Endothelial cell of umbilical vein (primary cell): ENCODE measurements at regions not wholly inside any gene's neighbourhood (a gene's known extent, or its start where the extent isn't known, plus 50 kb on each side); places are given as distances from the start of the nearest gene placed in this dataset.

Source experiments
- BruUV-seq: library from RNA; stranded (reverse); fragments of 400-500 nt; replicated peaks from 2 replicates; lab custom pipeline; 2021; lab: Mats Ljungman, UMichigan
- CTCF ChIA-PET: fragments of 300-600, 350-600 bp; sonication (Branson Sonifier 250); formaldehyde crosslinking; loops from one replicate; lab custom pipeline; 2021; ENCODE audit warnings: antibody characterized with exemption, inconsistent platforms; lab: Charles Lee
- POLR2A ChIA-PET: fragments of 300-600, 350-600 bp; sonication (Branson Sonifier 250); formaldehyde crosslinking; loops from one replicate; lab custom pipeline; 2021; ENCODE audit warnings: antibody characterized with exemption, inconsistent platforms; lab: Charles Lee
- DNase-seq: peaks from one replicate; pipeline ENCODE4 v3.0.0-alpha.2; 2011; ENCODE audit warnings: low read depth, low spot score
- FAIRE-seq: peaks from 2 replicates; lab custom pipeline; 2011; peaks lifted over from hg19 to GRCh38; lab: Jason Lieb, UNC
- H2AFZ ChIP-seq: 2 replicates; pipeline ENCODE4 v1.6.0; 2012; ENCODE audit warnings: low read depth, low read length, control low read depth, inconsistent platforms
- H3K27ac ChIP-seq: 2 replicates; pipeline ENCODE4 v1.5.1; 2011; ENCODE audit warnings: low read depth, mild to moderate bottlenecking, control low read depth, low read length, moderate library complexity; ENCODE audit not compliant: insufficient read depth
- H3K27me3 ChIP-seq, 2 experiments: 2 replicates each; pipeline versions ENCODE4 v1.6.0 to v1.6.1; 2011; ENCODE audit warnings: low read length in 2 of 2, mixed read lengths in 1 of 2; ENCODE audit not compliant: control insufficient read depth in 2 of 2, insufficient read depth in 2 of 2
- H3K36me3 ChIP-seq, 2 experiments: 2 replicates in 1 of 2; 3 replicates in 1 of 2; pipeline ENCODE4 v1.5.1; 2011; ENCODE audit warnings: low read length in 2 of 2, mild to moderate bottlenecking in 1 of 2, moderate library complexity in 1 of 2; ENCODE audit not compliant: control insufficient read depth in 2 of 2, insufficient read depth in 2 of 2; ENCODE audit errors: extremely low read depth in 1 of 2
- H3K4me1 ChIP-seq: 3 replicates; pipeline ENCODE4 v1.5.1; 2011; ENCODE audit warnings: mild to moderate bottlenecking, low read length; ENCODE audit not compliant: control insufficient read depth, insufficient read depth; ENCODE audit errors: extremely low read depth
- H3K4me2 ChIP-seq: 2 replicates; pipeline ENCODE4 v1.6.1; 2011; ENCODE audit warnings: low read length, control low read depth, mixed read lengths; ENCODE audit not compliant: insufficient read depth
- H3K4me3 ChIP-seq, 3 experiments: fragments of 200-600 bp in 1 of 3; sonication (generic), shearing (Covaris generic) in 1 of 3; replicated peaks in 1 of 3; 2 replicates each; pipeline ENCODE4 v1.5.1; 2011 to 2016; ENCODE audit warnings: control low read depth in 3 of 3, low read length in 3 of 3, mild to moderate bottlenecking in 2 of 3, inconsistent platforms in 1 of 3, low read depth in 1 of 3, moderate library complexity in 1 of 3; ENCODE audit not compliant: insufficient read depth in 1 of 3
- H3K79me2 ChIP-seq: 2 replicates; pipeline ENCODE4 v1.6.0; 2012; ENCODE audit warnings: low read length, inconsistent platforms; ENCODE audit not compliant: control insufficient read depth, insufficient read depth
- H3K9ac ChIP-seq: replicated peaks from 2 replicates; pipeline ENCODE3; 2011; ENCODE audit warnings: low read length, control low read depth; ENCODE audit not compliant: insufficient read depth; ENCODE audit errors: extremely low read depth
- H3K9me1 ChIP-seq: replicated peaks from 3 replicates; pipeline ENCODE4 v1.6.0; 2011; ENCODE audit warnings: mild to moderate bottlenecking, low read length; ENCODE audit not compliant: control insufficient read depth, insufficient read depth; ENCODE audit errors: extremely low read depth
- H3K9me3 ChIP-seq: replicated peaks from 2 replicates; pipeline ENCODE4 v1.5.1; 2012; ENCODE audit warnings: low read length, inconsistent platforms; ENCODE audit not compliant: control insufficient read depth, insufficient read depth
- H4K20me1 ChIP-seq: replicated peaks from 2 replicates; pipeline ENCODE3; 2011; ENCODE audit warnings: mild to moderate bottlenecking, low read length; ENCODE audit not compliant: control insufficient read depth, insufficient read depth; ENCODE audit errors: extremely low read depth
- CTCF ChIP-seq, 2 donors: IDR thresholded peaks; 1 replicate in 1 of 2; 2 replicates in 1 of 2; pipeline ENCODE4 v1.5.1; 2011; ENCODE audit warnings: low read length in 2 of 2, mild to moderate bottlenecking in 2 of 2, moderate library complexity in 2 of 2, control low read depth in 1 of 2, inconsistent platforms in 1 of 2, low read depth in 1 of 2; ENCODE audit not compliant: insufficient read depth in 1 of 2; ENCODE audit errors: extremely low read depth in 1 of 2
- EZH2 ChIP-seq: IDR thresholded peaks from 2 replicates; pipeline ENCODE4 v1.6.1; 2012; ENCODE audit warnings: borderline replicate concordance, low read depth, mild to moderate bottlenecking, moderate library complexity, low read length, inconsistent platforms; ENCODE audit not compliant: severe bottlenecking
- FOS ChIP-seq: IDR thresholded peaks from 2 replicates; pipeline ENCODE4 v1.6.1; 2011; ENCODE audit warnings: mild to moderate bottlenecking, low read length, moderate library complexity, borderline replicate concordance; ENCODE audit not compliant: insufficient read depth
- GATA2 ChIP-seq: IDR thresholded peaks from 2 replicates; pipeline ENCODE4 v1.7.0; 2011; ENCODE audit warnings: low read depth, mild to moderate bottlenecking, moderate library complexity, mixed read lengths, low read length; ENCODE audit not compliant: insufficient read length, insufficient read depth
- JUN ChIP-seq: IDR thresholded peaks from 2 replicates; pipeline ENCODE4 v1.6.1; 2011; ENCODE audit warnings: borderline replicate concordance, low read depth; ENCODE audit not compliant: insufficient read length, insufficient read depth
- MAX ChIP-seq: IDR thresholded peaks from 2 replicates; pipeline ENCODE4 v1.6.1; 2011; ENCODE audit not compliant: insufficient read depth, insufficient read length
- MYC ChIP-seq: IDR thresholded peaks from one replicate; pipeline ENCODE4 v1.6.1; 2011; ENCODE audit warnings: mild to moderate bottlenecking, low read depth, low read length
- POLR2A ChIP-seq: IDR thresholded peaks from 2 replicates; pipeline ENCODE4 v1.6.1; 2012; ENCODE audit warnings: low read depth, mild to moderate bottlenecking, control low read depth, low read length
- POLR2AphosphoS5 ChIP-seq: IDR thresholded peaks from 2 replicates; pipeline ENCODE4 v1.6.1; 2012; ENCODE audit warnings: low read depth, mild to moderate bottlenecking, control low read depth, low read length, moderate library complexity; ENCODE audit not compliant: insufficient read depth
- dilution Hi-C: fragments of 300-500 bp; cut with MboI; formaldehyde crosslinking; loops from one replicate; pipeline ENCODE4 v1.15.0; 2019; ENCODE audit warnings: low sequenced_read_pairs; ENCODE audit not compliant: extremely low pct_ligation_motif_present
- intact Hi-C: fragments of 100-400 bp; cut with micrococcal nuclease; formaldehyde crosslinking; loops from one replicate; pipeline ENCODE4 v1.10.0; 2022

- ChIA-PET CTCF (no interaction called here), POLR2A (no interaction called here)
- Histone ChIP-seq H3K4me1 (no peaks in the 10 kb centered on the region), H3K9me1 (no peaks in the 10 kb centered on the region), H3K9me3 (no peaks in the 10 kb centered on the region), H4K20me1 (no peaks in the 10 kb centered on the region), H3K4me2 (no peak overlapping the region), H3K9ac (no peak overlapping the region), H3K79me2 (no peaks in the 10 kb centered on the region), H2AFZ (no peak overlapping the region), H3K36me3 (no peaks in the 10 kb centered on the region), H3K27ac (no peak overlapping the region), H3K27me3 (no peaks in the 10 kb centered on the region), H3K4me3 (no peak overlapping the region)
- FAIRE-seq = no peak
- DNase-seq = no peak
- BruUV-seq = no TSS peak
- TF ChIP-seq EZH2 = no peak
- no peak for TF ChIP-seq JUN
- TF ChIP-seq MAX = no peak
- no peak for TF ChIP-seq GATA2
- TF ChIP-seq CTCF (IDR thresholded peaks at IDR 0.05; ENCODE audit: extremely low read depth in 1 of 2, insufficient read depth in 1 of 2, low read depth in 1 of 2, low read length in 2 of 2) = no peak
- no peak for TF ChIP-seq POLR2A
- TF ChIP-seq POLR2AphosphoS5 = no peak
- no peak for TF ChIP-seq FOS
- TF ChIP-seq MYC = no peak
- intact Hi-C loops (no loop called here), dilution Hi-C loops (no loop called here)
Observed at GRCh38 chr7:49583440-49583839, 190.0 kb upstream of the VWC2 start.
